NCI-H187 (cell line): ENCODE measurements at regions not wholly inside any gene's neighbourhood (a gene's known extent, or its start where the extent isn't known, plus 50 kb on each side); places are given as distances from the start of the nearest gene placed in this dataset.
"Not testable (repeated sequence)": the region's sequence is repeated elsewhere in the genome, so short reads cannot be mapped to it uniquely, and the experiment has no call there.

Experiments used
- DNase-seq, 2 experiments: peaks; one replicate each; lab custom pipeline; 2025; lab: John Stamatoyannopoulos, UW

- no peak for DNase-seq
Observed at GRCh38 chr3:21989341-21990042, 238.5 kb upstream of the ZNF385D start.

GRCh38 chr3:21991061-21991460, 240.1 kb upstream of the ZNF385D start:
- no peak for DNase-seq

DNA sequence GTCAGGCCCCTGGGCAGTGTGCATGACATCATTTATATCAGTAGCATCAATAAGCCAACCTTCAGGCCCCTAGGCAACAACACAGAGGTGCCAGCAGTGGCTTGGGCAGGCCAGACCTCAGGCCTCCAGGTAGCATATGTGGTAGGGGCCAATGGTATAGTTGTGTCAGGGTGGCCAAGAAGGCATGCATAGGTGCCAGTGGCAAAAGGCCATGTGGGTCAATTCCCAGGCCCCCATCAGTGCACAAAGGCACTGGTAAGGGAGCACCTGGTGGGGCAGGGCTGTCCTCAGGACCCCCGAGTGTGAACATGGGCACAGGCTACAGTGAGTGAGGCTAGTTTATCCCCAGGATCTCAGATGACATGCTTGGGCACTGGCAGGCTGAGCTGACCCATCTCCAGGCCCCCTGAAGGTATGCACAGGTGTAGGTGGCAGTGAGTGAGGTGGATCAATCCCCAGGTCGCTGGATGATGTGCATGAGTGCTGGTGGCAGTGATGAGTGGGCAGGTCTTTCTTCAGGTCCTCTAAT, 244.1 kb upstream of the ZNF385D start:
- no peak for DNase-seq

- no peak for DNase-seq
Observed at GRCh38 chr3:22007368-22007767, 256.4 kb upstream of the ZNF385D start.

GRCh38 chr3:22010997-22011396, 260.0 kb upstream of the ZNF385D start:
- DNase-seq, result no peak

DNA sequence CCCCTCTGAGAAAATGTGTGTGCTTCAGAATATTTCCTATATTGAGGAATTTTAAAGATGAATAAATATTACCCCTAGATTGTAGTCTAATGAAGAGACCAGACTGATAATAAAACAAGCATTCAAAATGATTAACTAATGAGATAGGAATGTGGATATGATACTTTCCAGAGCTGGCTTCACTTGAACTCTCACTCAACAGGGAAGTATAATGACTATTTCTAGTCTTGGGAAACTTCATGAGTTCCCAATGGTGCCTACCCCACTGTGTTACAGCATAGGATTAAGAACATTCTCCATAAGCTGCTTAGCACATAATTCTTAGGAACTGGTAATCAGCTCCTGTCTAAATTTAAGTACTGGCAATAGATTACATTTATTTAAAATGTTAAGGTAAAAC, 261.5 kb upstream of the ZNF385D start:
- DNase-seq, result no peak

DNA sequence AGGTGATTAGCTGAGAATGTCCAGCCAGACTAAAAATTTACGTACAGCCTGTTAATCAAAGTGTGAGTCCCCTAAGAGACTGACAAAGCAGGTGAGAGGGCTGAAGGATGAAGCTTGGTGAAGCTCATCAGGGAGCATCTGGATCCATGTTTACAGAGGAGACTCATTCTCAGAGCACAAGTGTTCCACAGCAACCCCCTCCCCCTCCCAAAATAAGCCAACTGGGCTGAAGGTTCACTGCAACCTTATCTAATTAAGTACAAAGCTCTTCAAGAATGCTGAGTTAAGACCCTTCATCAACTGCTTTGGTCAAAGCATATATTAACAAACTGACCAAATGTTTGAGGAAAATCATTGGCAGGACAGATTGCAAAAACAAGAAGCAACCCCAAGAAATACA, 262.6 kb upstream of the ZNF385D start:
- DNase-seq, result no peak

DNA sequence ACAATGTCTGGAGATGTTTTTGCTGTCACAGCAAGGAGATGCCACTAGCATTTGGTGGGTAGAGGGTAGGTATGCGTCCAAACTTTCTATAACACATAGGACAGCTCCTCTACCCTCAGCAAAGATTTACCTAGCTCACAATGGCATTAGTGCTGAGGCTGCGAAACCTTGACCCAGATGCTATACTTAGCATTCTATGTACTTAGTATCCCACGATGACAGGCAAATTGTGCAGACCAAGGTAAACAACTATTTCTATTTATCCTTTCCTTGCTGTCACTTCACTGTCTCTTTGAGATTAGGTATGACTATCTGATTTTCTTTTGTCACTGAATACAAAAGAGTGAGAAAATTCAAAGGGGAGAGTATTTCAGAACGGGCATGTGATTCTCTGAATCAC, 265.2 kb upstream of the ZNF385D start:
- no peak for DNase-seq

DNA sequence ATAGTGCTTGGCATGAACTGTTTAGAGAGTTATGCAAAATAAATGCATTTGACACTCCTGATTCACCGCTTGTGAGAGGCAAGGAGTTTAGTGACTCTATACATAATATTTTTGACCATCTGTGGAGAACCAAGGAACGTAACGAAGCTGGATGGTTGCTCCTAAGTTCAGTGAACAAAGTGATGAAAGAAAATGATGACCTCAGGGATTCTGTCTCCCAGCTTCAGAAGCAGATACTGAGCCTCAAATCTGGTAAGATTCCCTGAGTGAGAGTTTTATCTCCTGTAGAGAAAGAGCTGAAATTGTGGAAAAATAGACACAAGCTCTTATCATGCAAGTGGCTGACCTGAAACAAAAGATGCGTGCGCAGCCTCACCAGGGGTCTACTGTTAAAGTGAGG, 273.6 kb upstream of the ZNF385D start:
- DNase-seq, result not testable (repeated sequence)

GRCh38 chr3:22029480-22029879, 278.5 kb upstream of the ZNF385D start:
- no peak for DNase-seq

GRCh38 chr3:22039161-22039560, 288.2 kb upstream of the ZNF385D start:
- DNase-seq, result no peak

- DNase-seq, result no peak
Observed at GRCh38 chr3:22040150-22040549, 289.1 kb upstream of the ZNF385D start.

DNA sequence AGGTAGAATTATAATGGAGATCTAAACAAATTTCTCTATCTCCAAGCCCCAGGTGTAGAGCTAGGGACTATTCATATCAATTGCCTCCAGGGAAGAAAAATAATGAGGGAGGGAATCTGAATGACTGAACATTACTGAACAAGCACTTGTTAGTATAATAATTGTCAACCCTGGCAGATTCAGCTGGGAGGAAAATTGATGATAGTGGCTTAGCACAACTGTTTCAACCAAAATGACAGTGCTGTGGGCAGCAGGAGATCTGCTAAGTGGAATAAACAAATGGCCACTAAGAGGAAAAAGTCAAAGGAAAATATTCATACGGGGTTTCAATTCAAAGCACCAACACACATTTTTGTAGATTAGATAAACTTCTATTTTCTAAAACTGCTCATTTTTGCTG, 294.9 kb upstream of the ZNF385D start:
- DNase-seq, result no peak

GRCh38 chr3:22063500-22063899, 312.5 kb upstream of the ZNF385D start:
- no peak for DNase-seq

DNA sequence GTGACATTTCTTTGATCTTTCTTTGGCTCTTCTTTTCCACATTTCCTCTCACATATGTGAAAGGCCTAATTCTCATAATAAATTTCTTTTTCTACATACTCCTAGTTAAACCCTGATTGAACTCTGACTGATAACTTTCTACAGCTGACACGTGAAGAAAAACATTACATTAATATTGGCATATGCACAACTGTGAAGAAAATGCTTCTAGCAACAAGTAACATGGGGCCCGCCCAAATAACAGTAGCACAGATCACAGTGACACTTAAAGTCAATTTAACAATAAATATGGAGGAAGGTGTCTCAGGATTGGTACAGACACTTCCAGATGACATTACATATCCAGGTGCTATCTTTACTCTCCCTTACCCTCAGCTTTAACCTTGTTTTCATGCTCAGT, 317.6 kb upstream of the ZNF385D start:
- no peak for DNase-seq

GRCh38 chr3:22088204-22088603, 337.2 kb upstream of the ZNF385D start:
- DNase-seq, result no peak

GRCh38 chr3:22089284-22089683, 338.3 kb upstream of the ZNF385D start:
- peak in 1 of 2 experiments; percentile 2 for DNase-seq

DNA sequence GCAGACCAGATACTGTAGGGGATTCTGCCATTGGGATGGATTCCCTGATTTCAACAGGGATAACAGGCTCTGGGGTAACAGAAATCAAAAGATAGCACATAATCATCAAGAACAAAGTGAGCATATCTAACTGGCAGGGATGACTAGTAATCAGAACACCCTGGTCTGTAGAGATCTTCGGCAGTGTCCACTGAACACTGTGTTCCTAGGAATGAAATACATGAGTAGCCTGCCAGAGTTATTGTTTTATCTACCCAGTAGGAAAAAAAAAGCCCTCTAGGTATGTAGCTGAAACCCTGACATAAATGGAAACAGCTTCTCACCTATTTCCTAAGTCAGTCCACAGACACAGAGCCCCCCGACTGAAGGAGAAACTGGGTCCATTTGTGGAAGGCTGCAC, 340.3 kb upstream of the ZNF385D start:
- no peak for DNase-seq

DNA sequence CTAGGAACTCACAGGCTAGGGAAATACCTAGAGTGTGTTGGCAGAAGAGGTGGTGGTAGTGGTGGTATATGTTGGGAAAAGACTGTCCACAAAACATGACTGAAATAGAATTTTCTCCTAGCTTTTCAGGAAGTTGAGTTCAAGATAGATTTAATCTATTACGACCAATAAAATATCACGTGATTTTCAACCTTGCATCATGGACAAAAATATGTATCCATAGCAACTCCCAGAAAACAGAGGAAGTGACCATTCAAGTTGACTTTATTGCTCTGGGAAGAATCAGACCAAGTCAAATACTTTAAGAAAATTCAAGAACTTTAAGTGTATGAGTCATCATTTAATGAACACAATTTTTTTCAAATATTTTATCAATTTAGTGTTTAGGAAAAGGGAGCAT, 347.0 kb upstream of the ZNF385D start:
- no peak for DNase-seq

DNA sequence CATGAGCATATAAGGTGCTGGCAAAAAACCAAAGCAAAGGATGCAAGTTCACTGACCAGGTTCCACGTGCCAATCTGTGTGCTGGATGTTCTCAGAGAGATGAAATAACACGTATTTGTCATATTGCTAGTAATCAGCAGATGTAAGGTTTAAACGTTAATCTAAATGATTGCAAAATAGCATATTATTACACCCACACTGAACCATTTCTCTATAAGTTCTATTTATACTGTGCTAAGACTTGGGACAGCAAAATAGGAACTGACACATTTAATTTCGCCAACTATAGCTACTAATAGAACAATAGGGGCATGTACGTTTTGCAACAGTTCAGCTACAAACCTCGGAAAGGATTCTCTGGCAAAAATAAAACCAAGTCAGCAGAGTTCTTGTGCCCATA, 350.3 kb upstream of the ZNF385D start:
- DNase-seq, result no peak

GRCh38 chr3:22101811-22102210, 350.8 kb upstream of the ZNF385D start:
- DNase-seq, result no peak

DNA sequence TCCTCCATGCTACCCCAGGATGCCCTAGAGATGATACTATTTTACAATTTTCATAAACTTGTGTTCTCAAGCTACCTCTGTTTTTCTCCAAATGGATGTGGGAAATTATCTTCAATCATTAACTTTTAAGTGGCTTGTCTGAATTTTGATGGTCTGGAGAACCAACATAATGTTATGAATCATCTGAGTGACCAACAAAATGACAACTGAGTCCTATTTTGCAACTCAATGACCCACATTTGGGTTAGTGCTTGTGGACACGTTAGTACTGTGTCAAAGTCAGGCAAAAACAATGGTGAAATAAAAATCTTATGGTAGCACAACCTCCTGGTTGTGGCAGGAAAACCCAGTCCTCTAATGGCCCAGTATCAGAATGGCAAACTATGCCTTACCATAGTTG, 352.4 kb upstream of the ZNF385D start:
- no peak for DNase-seq

DNA sequence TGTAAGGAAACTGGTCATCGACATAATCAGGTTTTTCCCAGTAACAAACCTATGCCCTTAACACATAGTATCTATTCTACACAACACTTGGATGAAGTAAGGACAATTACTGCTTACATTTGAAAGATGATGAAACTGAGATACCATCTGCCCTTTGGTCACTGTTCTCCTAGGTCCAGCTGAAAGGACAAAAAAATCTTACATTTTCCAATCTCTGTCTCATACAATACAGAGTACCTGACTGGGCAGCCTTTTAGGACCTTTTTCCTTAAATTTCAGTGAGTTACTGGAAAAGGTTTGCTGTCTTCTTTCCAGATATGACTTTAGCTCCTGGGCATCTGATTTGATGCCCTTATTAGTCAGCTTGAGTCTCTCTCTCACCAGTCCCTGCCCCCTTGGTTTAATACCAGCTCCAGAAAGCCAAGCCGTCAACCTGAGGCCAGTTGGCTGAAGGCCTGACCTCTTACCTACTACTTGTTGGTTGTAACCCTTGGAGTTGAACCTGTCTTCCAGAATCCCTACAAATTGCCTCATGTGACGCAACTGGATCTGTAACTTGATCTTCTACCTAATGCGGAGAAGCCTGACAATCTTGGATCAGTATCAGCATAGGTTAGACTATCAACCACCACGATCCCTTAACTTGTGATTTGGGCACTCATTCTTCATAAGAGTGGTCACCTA, 355.3 kb upstream of the ZNF385D start:
- no peak for DNase-seq

DNA sequence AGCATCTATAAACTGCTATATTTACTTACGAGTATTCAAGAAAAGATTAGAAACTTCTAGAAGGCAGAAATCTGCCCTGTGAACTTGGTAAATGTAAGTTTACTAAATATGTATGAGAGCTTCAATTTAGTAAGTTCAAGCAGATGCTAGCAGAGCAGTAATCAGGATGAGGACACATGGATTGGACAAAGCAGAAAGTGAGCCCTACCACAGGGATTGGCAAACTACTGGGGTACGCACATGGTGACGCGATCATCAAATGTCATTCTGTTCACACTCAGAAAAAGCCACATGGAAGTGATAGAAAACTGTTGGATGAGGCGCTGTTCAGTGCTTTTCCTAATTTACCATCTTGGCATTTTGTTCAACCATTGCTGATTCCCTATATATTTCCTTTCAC, 360.2 kb upstream of the ZNF385D start:
- DNase-seq, result no peak
